Effector memory CD8-positive, alpha-beta T cell (primary cell): ENCODE measurements at regions not wholly inside any gene's neighbourhood (a gene's known extent, or its start where the extent isn't known, plus 50 kb on each side); places are given as distances from the start of the nearest gene placed in this dataset.
"Not testable (repeated sequence)": the region's sequence is repeated elsewhere in the genome, so short reads cannot be mapped to it uniquely, and the experiment has no call there.

ENCODE experiments used
- ATAC-seq: fragments of 150-1000 bp; cut with Tn5 transposase; replicated peaks from 2 replicates; pipeline ENCODE4 v1.10.0; 2021; ENCODE audit warnings: mild to moderate bottlenecking, moderate library complexity
- DNase-seq, 3 experiments: peaks; one replicate each; pipeline ENCODE4 v3.0.0; 2021
- H3K27ac Mint-ChIP-seq, 2 donors: one replicate each; pipeline ENCODE4 v1.8.0; 2022; ENCODE audit warnings: mild to moderate bottlenecking in 2 of 2, mixed read lengths in 2 of 2, moderate library complexity in 2 of 2
- H3K27me3 Mint-ChIP-seq, 2 donors: one replicate each; pipeline ENCODE4 v1.8.0; 2022; ENCODE audit warnings: mixed read lengths in 2 of 2
- H3K36me3 Mint-ChIP-seq: one replicate; pipeline ENCODE4 v1.8.0; 2022; ENCODE audit warnings: mild to moderate bottlenecking, moderate library complexity, mixed read lengths; ENCODE audit not compliant: insufficient read depth
- H3K4me1 Mint-ChIP-seq, 2 donors: one replicate each; pipeline ENCODE4 v1.8.0; 2022; ENCODE audit warnings: low read depth in 2 of 2, mixed read lengths in 2 of 2
- H3K4me3 Mint-ChIP-seq, 2 donors: one replicate each; pipeline ENCODE4 v1.8.0; 2022; ENCODE audit warnings: mild to moderate bottlenecking in 2 of 2, mixed read lengths in 2 of 2, moderate library complexity in 2 of 2
- H3K9me3 Mint-ChIP-seq, 2 donors: one replicate each; pipeline ENCODE4 v1.8.0; 2022; ENCODE audit warnings: mixed read lengths in 2 of 2

DNA sequence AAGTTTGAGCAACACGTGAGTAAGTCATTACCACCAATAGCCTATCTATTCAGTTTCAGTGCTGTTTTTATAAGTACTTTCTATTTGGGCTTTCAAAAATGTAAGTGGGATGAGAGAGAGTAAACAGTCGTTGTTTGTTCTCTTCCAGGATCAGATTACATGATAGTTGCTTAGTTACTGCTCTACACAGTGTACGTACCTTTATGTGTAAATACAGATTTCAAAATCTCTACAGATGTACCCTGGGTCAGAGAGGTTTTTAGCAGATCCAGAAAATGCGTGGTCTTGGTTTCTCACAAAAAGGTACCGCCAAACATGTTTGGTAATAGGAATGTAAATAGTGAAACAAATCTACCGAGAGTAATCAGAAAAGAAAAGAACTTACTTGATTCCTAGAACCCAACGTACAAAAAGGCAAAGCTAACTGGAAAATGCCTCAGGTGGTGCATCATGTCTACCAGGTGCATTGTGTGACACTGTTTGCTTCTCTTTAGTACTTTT is 421.1 kb downstream of the BCKDHB start:
- H3K4me1 Mint-ChIP-seq, result peaks cover 0 to 2% of the 10 kb centered on the region in 2 donors
- no peaks in the 10 kb centered on the region for H3K36me3 Mint-ChIP-seq
- no peak overlapping the region for H3K27ac Mint-ChIP-seq
- ATAC-seq (no peak), DNase-seq (no peak)
- peaks cover 0 to 2% of the 10 kb centered on the region in 2 donors for H3K9me3 Mint-ChIP-seq
- no peaks in the 10 kb centered on the region for H3K27me3 Mint-ChIP-seq
- no peak overlapping the region for H3K4me3 Mint-ChIP-seq

GRCh38 chr6:80523531-80523997 is 417.1 kb downstream of the BCKDHB start:
- H3K4me3 Mint-ChIP-seq, result no peak overlapping the region
- peaks cover 0 to 2% of the 10 kb centered on the region in 2 donors for H3K9me3 Mint-ChIP-seq
- H3K36me3 Mint-ChIP-seq, result no peaks in the 10 kb centered on the region
- DNase-seq, result no peak
- no peak overlapping the region for H3K27ac Mint-ChIP-seq
- ATAC-seq, result no peak
- peaks cover 0 to 2% of the 10 kb centered on the region in 2 donors for H3K4me1 Mint-ChIP-seq
- H3K27me3 Mint-ChIP-seq, result no peaks in the 10 kb centered on the region

GRCh38 chr6:80523010-80523409 is 416.5 kb downstream of the BCKDHB start:
- H3K4me1 Mint-ChIP-seq, result peaks cover 0 to 2% of the 10 kb centered on the region in 2 donors
- no peaks in the 10 kb centered on the region for H3K36me3 Mint-ChIP-seq
- H3K4me3 Mint-ChIP-seq, result no peak overlapping the region
- ATAC-seq (no peak), DNase-seq (no peak)
- H3K27me3 Mint-ChIP-seq, result no peaks in the 10 kb centered on the region
- no peak overlapping the region for H3K27ac Mint-ChIP-seq
- H3K9me3 Mint-ChIP-seq, result peaks cover 0 to 2% of the 10 kb centered on the region in 2 donors

- H3K9me3 Mint-ChIP-seq, result peaks cover 0 to 2% of the 10 kb centered on the region in 2 donors
- no peak overlapping the region for H3K4me3 Mint-ChIP-seq
- H3K27ac Mint-ChIP-seq, result no peak overlapping the region
- no peaks in the 10 kb centered on the region for H3K27me3 Mint-ChIP-seq
- DNase-seq, result no peak
- H3K36me3 Mint-ChIP-seq, result no peaks in the 10 kb centered on the region
- H3K4me1 Mint-ChIP-seq, result peaks cover 0 to 2% of the 10 kb centered on the region in 2 donors
- no peak for ATAC-seq
Measured at GRCh38 chr6:80522576-80522975, 416.1 kb downstream of the BCKDHB start.

DNA sequence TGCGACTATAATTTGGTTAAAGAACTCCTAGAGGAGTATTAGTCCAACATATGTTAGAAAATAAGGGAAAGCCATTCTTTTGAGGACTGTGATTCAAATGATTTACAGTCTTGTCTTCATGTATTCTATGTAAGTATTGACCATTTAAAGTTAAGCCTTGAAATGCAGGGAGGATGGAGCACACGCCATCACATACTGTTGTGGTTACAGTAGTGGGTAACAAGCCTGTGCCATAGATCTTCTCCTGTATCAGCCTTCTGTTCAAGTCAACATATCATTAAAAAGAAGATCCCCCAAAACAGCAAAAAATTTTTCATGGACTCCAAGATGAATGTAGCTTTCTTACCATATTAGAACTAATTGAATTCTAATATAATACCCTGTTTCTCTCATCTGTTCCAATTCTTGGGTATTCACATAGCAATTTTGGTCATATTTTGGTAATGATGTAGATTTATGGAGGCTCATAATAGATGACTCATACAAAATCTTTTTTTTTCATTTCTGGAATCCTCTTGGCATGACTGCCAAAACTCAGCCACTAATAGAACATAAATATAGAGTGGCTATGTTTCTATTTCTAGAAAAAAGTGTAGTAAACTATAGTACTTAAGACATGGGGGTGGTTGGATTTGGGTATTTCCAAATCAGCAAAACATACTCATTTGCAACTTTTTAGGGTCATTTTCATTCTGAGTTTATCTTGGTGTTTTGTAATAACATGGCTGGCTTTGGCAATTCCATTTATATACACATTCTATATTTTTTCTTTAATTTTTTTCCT is 413.5 kb downstream of the BCKDHB start:
- H3K4me1 Mint-ChIP-seq, result peaks cover 0 to 2% of the 10 kb centered on the region in 2 donors
- no peaks in the 10 kb centered on the region for H3K27me3 Mint-ChIP-seq
- DNase-seq (no peak), ATAC-seq (no peak)
- H3K36me3 Mint-ChIP-seq, result no peaks in the 10 kb centered on the region
- H3K9me3 Mint-ChIP-seq, result peaks cover 0 to 2% of the 10 kb centered on the region in 2 donors
- H3K4me3 Mint-ChIP-seq, result no peak overlapping the region
- H3K27ac Mint-ChIP-seq, result no peak overlapping the region

GRCh38 chr6:80517525-80517924 is 411.1 kb downstream of the BCKDHB start:
- Mint-ChIP-seq H3K4me3 (no peak overlapping the region), H3K27me3 (peaks cover 0 to 9% of the 10 kb centered on the region in 2 donors), H3K9me3 (peaks cover 0 to 4% of the 10 kb centered on the region in 2 donors), H3K4me1 (no peaks in the 10 kb centered on the region), H3K36me3 (no peaks in the 10 kb centered on the region), H3K27ac (no peak overlapping the region)
- ATAC-seq (no peak), DNase-seq (no peak)

DNA sequence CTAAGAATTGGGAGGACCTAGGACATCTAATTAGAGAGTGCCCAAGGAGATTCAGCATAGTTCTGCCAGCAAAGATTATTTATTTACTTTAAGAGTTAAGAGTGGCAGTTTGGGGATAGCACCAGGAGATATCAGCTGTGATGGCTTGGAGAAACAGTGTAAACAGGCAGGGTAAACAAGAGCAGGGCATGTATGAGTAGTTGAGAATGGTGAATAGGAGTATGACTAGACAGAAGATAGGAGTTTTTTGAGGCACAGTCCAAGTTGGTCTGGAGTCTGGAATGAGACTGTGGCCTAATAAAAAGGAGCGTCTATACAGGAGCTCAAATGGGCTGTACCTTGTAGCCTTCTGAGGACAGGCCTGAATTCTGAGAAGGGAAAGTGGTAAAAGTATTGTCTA is 404.1 kb downstream of the BCKDHB start:
- not testable (repeated sequence) for ATAC-seq, H3K27me3 Mint-ChIP-seq, H3K27ac Mint-ChIP-seq, H3K36me3 Mint-ChIP-seq, DNase-seq, H3K4me3 Mint-ChIP-seq, H3K4me1 Mint-ChIP-seq, H3K9me3 Mint-ChIP-seq

DNA sequence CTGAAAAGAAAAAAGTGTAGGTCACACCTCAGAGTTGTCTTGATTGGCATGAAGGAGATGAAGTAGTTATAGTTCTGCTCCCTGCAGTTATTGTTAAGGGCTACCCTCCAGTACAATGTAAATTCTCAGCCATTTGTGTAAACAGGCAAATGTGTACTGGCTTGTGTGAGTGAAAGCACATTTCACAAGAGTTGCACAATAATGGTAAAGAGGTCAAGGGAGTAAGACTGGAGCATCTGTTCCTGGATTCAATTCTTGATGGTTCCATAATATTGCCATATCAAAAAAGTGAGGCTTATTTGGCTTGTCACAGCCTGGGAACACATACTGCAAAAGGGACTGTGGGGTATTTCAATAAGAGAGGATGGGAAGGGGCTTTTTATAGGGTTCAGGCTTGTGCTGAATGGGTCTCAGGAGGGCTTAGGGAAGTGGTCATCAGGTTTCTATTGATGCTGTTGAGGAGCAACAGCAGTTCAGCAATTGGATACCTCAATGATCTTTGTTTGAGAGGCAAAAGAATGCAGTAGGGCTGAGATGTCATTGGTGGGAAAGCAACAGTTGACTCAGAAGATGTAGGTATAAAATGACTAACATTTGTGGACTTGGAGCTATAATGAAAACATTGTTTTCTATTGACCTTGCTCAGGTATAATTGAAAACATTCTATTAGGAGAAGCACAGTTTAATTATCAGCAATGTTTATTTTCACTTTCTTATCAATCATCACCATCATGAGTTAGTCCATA is 402.6 kb downstream of the BCKDHB start:
- H3K4me3 Mint-ChIP-seq, result no peak overlapping the region
- no peak overlapping the region for H3K27ac Mint-ChIP-seq
- no peak for DNase-seq
- no peaks in the 10 kb centered on the region for H3K36me3 Mint-ChIP-seq
- H3K9me3 Mint-ChIP-seq, result peaks cover 0 to 1% of the 10 kb centered on the region in 2 donors
- H3K4me1 Mint-ChIP-seq, result no peaks in the 10 kb centered on the region
- H3K27me3 Mint-ChIP-seq, result peaks cover 0 to 5% of the 10 kb centered on the region in 2 donors
- ATAC-seq, result no peak

DNA sequence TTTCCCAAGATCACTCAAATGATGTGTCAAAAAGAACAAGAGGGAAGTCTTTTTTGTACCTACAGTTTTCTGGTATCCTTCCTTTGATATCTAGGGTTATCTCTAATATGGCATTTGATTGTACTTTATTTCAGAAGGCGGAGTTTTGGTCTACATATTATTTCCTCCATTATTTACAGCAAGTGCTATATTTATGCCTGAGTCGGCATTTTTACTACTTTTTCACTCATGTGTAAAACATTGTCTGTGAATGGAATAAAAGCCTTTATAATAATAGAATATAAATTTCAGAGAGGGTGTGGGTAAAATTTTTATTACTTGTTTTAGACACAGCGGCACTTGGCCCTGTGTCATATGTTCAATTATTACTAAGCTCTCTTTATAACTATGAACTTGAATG is 398.4 kb downstream of the BCKDHB start:
- H3K4me3 Mint-ChIP-seq, result no peak overlapping the region
- no peaks in the 10 kb centered on the region for H3K4me1 Mint-ChIP-seq
- no peaks in the 10 kb centered on the region for H3K9me3 Mint-ChIP-seq
- DNase-seq (no peak), ATAC-seq (no peak)
- H3K27me3 Mint-ChIP-seq, result no peaks in the 10 kb centered on the region
- H3K27ac Mint-ChIP-seq, result no peak overlapping the region
- no peaks in the 10 kb centered on the region for H3K36me3 Mint-ChIP-seq

GRCh38 chr6:80503660-80504059 is 397.2 kb downstream of the BCKDHB start:
- Mint-ChIP-seq H3K4me3 (no peak overlapping the region), H3K27ac (no peak overlapping the region), H3K36me3 (no peaks in the 10 kb centered on the region), H3K4me1 (no peaks in the 10 kb centered on the region), H3K27me3 (peaks cover 0 to under 1% of the 10 kb centered on the region in 2 donors), H3K9me3 (no peaks in the 10 kb centered on the region)
- DNase-seq (no peak), ATAC-seq (no peak)

GRCh38 chr6:80502871-80503270 is 396.4 kb downstream of the BCKDHB start:
- Mint-ChIP-seq H3K4me3 (no peak overlapping the region), H3K27me3 (peaks cover 0 to 8% of the 10 kb centered on the region in 2 donors), H3K4me1 (no peaks in the 10 kb centered on the region), H3K27ac (no peak overlapping the region), H3K9me3 (no peaks in the 10 kb centered on the region), H3K36me3 (no peaks in the 10 kb centered on the region)
- ATAC-seq, result no peak
- no peak for DNase-seq

- Mint-ChIP-seq H3K27me3 (peaks cover 0 to 8% of the 10 kb centered on the region in 2 donors), H3K4me3 (no peak overlapping the region), H3K9me3 (no peaks in the 10 kb centered on the region), H3K36me3 (no peaks in the 10 kb centered on the region), H3K27ac (no peak overlapping the region), H3K4me1 (no peaks in the 10 kb centered on the region)
- DNase-seq, result no peak
- ATAC-seq, result no peak
Measured at GRCh38 chr6:80501636-80502035, 395.2 kb downstream of the BCKDHB start.

DNA sequence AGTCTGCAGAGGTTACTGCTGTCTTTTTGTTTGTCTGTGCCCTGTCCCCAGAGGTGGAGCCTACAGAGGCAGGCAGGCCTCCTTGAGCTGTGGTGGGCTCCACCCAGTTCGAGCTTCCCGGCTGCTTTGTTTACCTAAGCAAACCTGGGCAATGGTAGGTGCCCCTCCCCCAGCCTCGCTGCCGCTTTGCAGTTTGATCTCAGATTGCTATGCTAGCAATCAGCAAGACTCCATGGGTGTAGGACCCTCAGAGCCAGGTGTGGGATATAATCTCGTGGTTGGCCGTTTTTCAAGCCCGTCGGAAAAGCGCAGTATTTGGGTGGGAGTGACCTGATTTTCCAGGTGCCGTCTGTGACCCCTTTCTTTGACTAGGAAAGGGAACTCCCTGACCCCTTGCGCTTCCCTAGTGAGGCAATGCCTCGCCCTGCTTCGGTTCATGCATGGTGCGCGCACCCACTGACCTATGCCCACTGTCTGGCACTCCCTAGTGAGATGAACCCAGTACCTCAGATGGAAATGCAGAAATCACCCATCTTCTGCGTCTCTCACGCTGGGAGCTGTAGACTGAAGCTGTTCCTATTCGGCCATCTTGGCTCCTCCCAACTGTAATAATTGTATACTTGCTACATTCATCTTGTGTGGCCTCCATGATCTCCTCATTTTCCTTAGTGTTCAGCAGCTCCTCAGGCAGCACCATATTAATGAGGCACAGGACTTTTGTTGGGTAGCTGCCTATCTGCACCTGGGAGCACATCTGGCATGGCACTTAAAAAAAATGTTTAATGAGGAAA is 391.4 kb downstream of the BCKDHB start:
- not testable (repeated sequence) for H3K36me3 Mint-ChIP-seq, H3K27ac Mint-ChIP-seq, H3K27me3 Mint-ChIP-seq, ATAC-seq, H3K9me3 Mint-ChIP-seq, H3K4me1 Mint-ChIP-seq, H3K4me3 Mint-ChIP-seq, DNase-seq
